H1 (cell line): ENCODE measurements at regions not wholly inside any gene's neighbourhood (a gene's known extent, or its start where the extent isn't known, plus 50 kb on each side); places are given as distances from the start of the nearest gene placed in this dataset.

Source experiments
- CTCF ChIA-PET: fragments of 300-600 bp; sonication (Branson Sonifier 250); formaldehyde crosslinking; loops from one replicate; lab custom pipeline; 2021; ENCODE audit not compliant: partially characterized antibody; lab: Charles Lee
- POLR2A ChIA-PET: fragments of 300-600 bp; sonication (Branson Sonifier 250); formaldehyde crosslinking; loops from one replicate; lab custom pipeline; 2021; ENCODE audit warnings: inconsistent platforms; ENCODE audit not compliant: partially characterized antibody; lab: Charles Lee
- DNase-seq, 2 experiments: peaks; one replicate each; pipeline versions ENCODE4 v3.0.0 to v3.0.0-alpha.2; 2010 to 2022; ENCODE audit warnings: low spot score in 2 of 2, low read depth in 1 of 2, mixed read lengths in 1 of 2
- FAIRE-seq: peaks from 2 replicates; lab custom pipeline; 2011; peaks lifted over from hg19 to GRCh38; lab: Jason Lieb, UNC
- H2AFZ ChIP-seq: 2 replicates; pipeline ENCODE4 v1.8.1; 2012; ENCODE audit warnings: low read length, inconsistent platforms
- H2AK5ac ChIP-seq: 2 replicates; pipeline ENCODE4 v1.6.1; 2013; ENCODE audit warnings: low read depth, low read length
- H2BK120ac ChIP-seq: replicated peaks from 2 replicates; pipeline ENCODE3; 2013; ENCODE audit warnings: low read depth, low read length, inconsistent platforms
- H2BK12ac ChIP-seq: 2 replicates; pipeline ENCODE4 v1.6.1; 2013; ENCODE audit warnings: low read depth, low read length
- H2BK15ac ChIP-seq: 2 replicates; pipeline ENCODE4 v1.6.1; 2013; ENCODE audit warnings: low read length
- H2BK20ac ChIP-seq: 2 replicates; pipeline ENCODE4 v1.6.1; 2013; ENCODE audit warnings: low read length
- H2BK5ac ChIP-seq: 2 replicates; pipeline ENCODE4 v1.6.1; 2013; ENCODE audit warnings: low read depth, low read length
- H3K14ac ChIP-seq: 2 replicates; pipeline ENCODE4 v1.6.1; 2013; ENCODE audit warnings: inconsistent platforms; ENCODE audit not compliant: insufficient read length
- H3K18ac ChIP-seq: 2 replicates; pipeline ENCODE4 v1.6.1; 2013; ENCODE audit warnings: low read length; ENCODE audit errors: extremely low read depth
- H3K23ac ChIP-seq: 2 replicates; pipeline ENCODE4 v1.6.1; 2013; ENCODE audit warnings: inconsistent platforms; ENCODE audit not compliant: insufficient read length
- H3K23me2 ChIP-seq: 2 replicates; pipeline ENCODE4 v1.6.1; 2013; ENCODE audit warnings: low read depth, low read length
- H3K27ac ChIP-seq: 2 replicates; pipeline ENCODE4 v1.6.1; 2011; ENCODE audit warnings: low read depth, low read length, inconsistent platforms
- H3K27me3 ChIP-seq, 4 experiments: replicated peaks in 1 of 4; 1 replicate in 1 of 4; 2 replicates in 3 of 4; pipeline versions ENCODE4 v1.6.1 to v1.8.1; 2011 to 2013; ENCODE audit warnings: low read length in 3 of 4, mild to moderate bottlenecking in 3 of 4, inconsistent platforms in 2 of 4, mixed read lengths in 2 of 4, moderate library complexity in 1 of 4; ENCODE audit not compliant: control insufficient read depth in 3 of 4, insufficient read depth in 3 of 4; ENCODE audit errors: extremely low read depth in 1 of 4
- H3K36me3 ChIP-seq, 4 experiments: 2 replicates each; pipeline versions ENCODE4 v1.6.1 to v1.8.1; 2011 to 2013; ENCODE audit warnings: mild to moderate bottlenecking in 4 of 4, low read length in 3 of 4, moderate library complexity in 2 of 4, control low read depth in 1 of 4, inconsistent platforms in 1 of 4; ENCODE audit not compliant: insufficient read depth in 4 of 4, control insufficient read depth in 2 of 4
- H3K4ac ChIP-seq: replicated peaks from 2 replicates; pipeline ENCODE3; 2013; ENCODE audit warnings: low read length, low read depth, mixed read lengths, inconsistent platforms; ENCODE audit not compliant: insufficient read length
- H3K4me1 ChIP-seq, 4 experiments: replicated peaks in 1 of 4; 1 replicate in 1 of 4; 2 replicates in 3 of 4; pipeline versions ENCODE4 v1.6.1 to v1.8.1; 2011 to 2013; ENCODE audit warnings: low read length in 3 of 4, inconsistent platforms in 2 of 4, mixed read lengths in 1 of 4; ENCODE audit not compliant: insufficient read depth in 4 of 4, control insufficient read depth in 3 of 4
- H3K4me2 ChIP-seq, 2 experiments: 2 replicates each; pipeline versions ENCODE4 v1.6.1 to v1.8.1; 2011 to 2013; ENCODE audit warnings: low read depth in 2 of 2, low read length in 2 of 2, control low read depth in 1 of 2, inconsistent platforms in 1 of 2, mild to moderate bottlenecking in 1 of 2; ENCODE audit not compliant: insufficient read depth in 1 of 2
- H3K4me3 ChIP-seq, 4 experiments: fragments of 200-600, 300-600 bp in 1 of 4; sonication (generic), shearing (Covaris generic), sonication (Bioruptor Twin) in 1 of 4; 2 replicates each; pipeline versions ENCODE4 v1.5.1 to v1.8.1; 2011 to 2016; ENCODE audit warnings: low read length in 4 of 4, low read depth in 3 of 4, control low read depth in 2 of 4, inconsistent platforms in 2 of 4, mild to moderate bottlenecking in 2 of 4, mixed read lengths in 1 of 4, moderate library complexity in 1 of 4; ENCODE audit not compliant: insufficient read depth in 2 of 4; ENCODE audit errors: extremely low read depth in 1 of 4
- H3K56ac ChIP-seq: replicated peaks from 2 replicates; pipeline ENCODE3; 2013; ENCODE audit warnings: low read depth, mild to moderate bottlenecking, mixed read lengths, low read length, inconsistent platforms; ENCODE audit not compliant: insufficient read length
- H3K79me1 ChIP-seq: 2 replicates; pipeline ENCODE4 v1.6.1; 2013; ENCODE audit warnings: low read depth, low read length, control low read depth
- H3K79me2 ChIP-seq, 2 experiments: 2 replicates each; pipeline versions ENCODE4 v1.6.1 to v1.8.1; 2012 to 2013; ENCODE audit warnings: low read length in 2 of 2, mild to moderate bottlenecking in 2 of 2, inconsistent platforms in 1 of 2; ENCODE audit not compliant: insufficient read depth in 2 of 2, control insufficient read depth in 1 of 2
- H3K9ac ChIP-seq, 4 experiments: replicated peaks in 1 of 4; 1 replicate in 1 of 4; 2 replicates in 3 of 4; pipeline versions ENCODE4 v1.6.1 to v1.8.1; 2011 to 2013; ENCODE audit warnings: low read depth in 3 of 4, low read length in 3 of 4, control low read depth in 2 of 4, mild to moderate bottlenecking in 2 of 4, moderate library complexity in 2 of 4, inconsistent platforms in 1 of 4; ENCODE audit errors: extremely low read depth in 1 of 4
- H3K9me3 ChIP-seq, 2 experiments: 2 replicates each; pipeline versions ENCODE4 v1.6.1 to v1.8.1; 2012 to 2013; ENCODE audit warnings: mild to moderate bottlenecking in 2 of 2, moderate library complexity in 2 of 2, control low read depth in 1 of 2, inconsistent platforms in 1 of 2, low read depth in 1 of 2, low read length in 1 of 2, mixed read lengths in 1 of 2; ENCODE audit not compliant: insufficient read depth in 2 of 2
- H4K20me1 ChIP-seq, 2 experiments: replicated peaks in 1 of 2; 2 replicates each; pipeline versions ENCODE3 to v1.8.1; 2011 to 2013; ENCODE audit warnings: inconsistent platforms in 2 of 2, low read length in 2 of 2, mild to moderate bottlenecking in 1 of 2; ENCODE audit not compliant: insufficient read depth in 2 of 2, control insufficient read depth in 1 of 2
- H4K5ac ChIP-seq: 2 replicates; pipeline ENCODE4 v1.6.1; 2013; ENCODE audit warnings: low read length, low read depth, mixed read lengths, inconsistent platforms; ENCODE audit not compliant: insufficient read length
- H4K8ac ChIP-seq: 2 replicates; pipeline ENCODE4 v1.8.0; 2013; ENCODE audit warnings: mild to moderate bottlenecking, moderate library complexity, low read length, inconsistent platforms; ENCODE audit not compliant: insufficient read depth; ENCODE audit errors: extremely low read depth
- H4K91ac ChIP-seq: replicated peaks from 2 replicates; pipeline ENCODE3; 2013; ENCODE audit warnings: low read length, mixed read lengths, inconsistent platforms; ENCODE audit not compliant: insufficient read length
- MAFK ChIP-seq: IDR thresholded peaks from 2 replicates; pipeline ENCODE4 v1.6.1; 2012; ENCODE audit warnings: low read depth, mild to moderate bottlenecking, improper control_type of control experiment, low read length
- SIN3A ChIP-seq, 2 experiments: IDR thresholded peaks in 1 of 2; conservative IDR thresholded peaks in 1 of 2; 2 replicates each; pipeline ENCODE4 v1.6.1; 2011 to 2012; ENCODE audit warnings: low read length in 2 of 2, improper control_type of control experiment in 1 of 2, low read depth in 1 of 2, mild to moderate bottlenecking in 1 of 2
- WGBS, 2 experiments: shearing (Covaris generic) in 1 of 2; methylation state at CpG; one replicate each; pipeline versions ENCODE4 v1.1.6 to v1.1.7; 2013 to 2015; ENCODE audit warnings: low lambda C conversion rate in 2 of 2, mixed read lengths in 2 of 2, inconsistent platforms in 1 of 2, low coverage in 1 of 2, missing lambda C conversion rate in 1 of 2; ENCODE audit not compliant: insufficient replicate concordance in 2 of 2, insufficient coverage in 1 of 2, insufficient read length in 1 of 2; ENCODE audit errors: extremely low coverage in 1 of 2, missing lambda C conversion rate in 1 of 2; 5-methylcytosine and 5-hydroxymethylcytosine counted together

GRCh38 chr1:43058545-43059360 is 100.1 kb upstream of the SLC2A1 start:
- H3K36me3 ChIP-seq = no peaks in the 10 kb centered on the region
- no peak overlapping the region for H3K27ac ChIP-seq
- no peaks in the 10 kb centered on the region for H3K79me2 ChIP-seq
- no peak overlapping the region; the same call in 1 of the 2 replicates for H2BK15ac ChIP-seq
- no peak overlapping the region for H3K14ac ChIP-seq
- no peak overlapping the region for H3K56ac ChIP-seq
- H4K8ac ChIP-seq = no peak overlapping the region
- FAIRE-seq = no peak
- H3K9ac ChIP-seq = no peak overlapping the region
- H3K4me2 ChIP-seq = no peak overlapping the region
- TF ChIP-seq MAFK = peak; percentile 94
- no peak for TF ChIP-seq SIN3A (conservative IDR thresholded peaks at IDR 0.05 in 1 of 2, IDR thresholded peaks at IDR 0.05 in 1 of 2; ENCODE audit: low read depth in 1 of 2, low read length in 2 of 2)
- H3K27me3 ChIP-seq = no peaks in the 10 kb centered on the region
- H3K23me2 ChIP-seq = peaks cover 5% of the 10 kb centered on the region
- 67% methylated on average over 10 of the region's 12 CpGs; no CpG with 5 or more reads in 1 of the 2 experiments for WGBS, 2 experiments
- peak overlapping the region; percentile 59; the same call in 1 of the 2 replicates for H2AFZ ChIP-seq
- ChIA-PET POLR2A (interaction anchor here (0.6 to 1.7 kb wide), 9 partner anchors 10 to 296 kb away, joined by 3 to 11 read pairs (median 3); no protein-coding TSS in a partner anchor), CTCF (interaction anchor here (0.8 to 1.7 kb wide), 5 partner anchors 9 to 288 kb away, joined by 3 to 7 read pairs (median 6); no protein-coding TSS in a partner anchor)
- H4K91ac ChIP-seq = peak overlapping the region; percentile 86
- peak overlapping the region; percentile 39 for H2BK120ac ChIP-seq
- no peak overlapping the region for H2AK5ac ChIP-seq
- H3K4me1 ChIP-seq = peaks cover 0 to 11% (median 7%) of the 10 kb centered on the region in 4 experiments; a peak in 5 of 7 replicates
- H3K23ac ChIP-seq = no peak overlapping the region
- H4K5ac ChIP-seq = no peak overlapping the region
- H2BK5ac ChIP-seq = peak overlapping the region; percentile 84; the same call in 1 of the 2 replicates
- no peaks in the 10 kb centered on the region for H3K9me3 ChIP-seq
- peak overlapping the region; percentile 97 for H2BK20ac ChIP-seq
- no peak for DNase-seq
- no peaks in the 10 kb centered on the region for H3K79me1 ChIP-seq
- no peaks in the 10 kb centered on the region for H4K20me1 ChIP-seq
- H3K18ac ChIP-seq = peak overlapping the region; percentile 95
- H3K4me3 ChIP-seq = no peak overlapping the region
- peak overlapping the region; percentile 99; the same call in 1 of the 2 replicates for H2BK12ac ChIP-seq
- H3K4ac ChIP-seq = no peak overlapping the region
